IgD-negative memory B cell (primary cell): ENCODE measurements at regions not wholly inside any gene's neighbourhood (a gene's known extent, or its start where the extent isn't known, plus 50 kb on each side); places are given as distances from the start of the nearest gene placed in this dataset.

ENCODE experiments used
- H3K27ac Mint-ChIP-seq, 3 donors: one replicate each; pipeline ENCODE4 v1.8.0; 2020 to 2022; ENCODE audit warnings: mild to moderate bottlenecking in 3 of 3, mixed read lengths in 3 of 3, moderate library complexity in 1 of 3
- H3K27me3 Mint-ChIP-seq: one replicate; pipeline ENCODE4 v1.8.0; 2021; ENCODE audit warnings: mixed read lengths
- H3K36me3 Mint-ChIP-seq: one replicate; pipeline ENCODE4 v1.8.0; 2020; ENCODE audit warnings: mild to moderate bottlenecking, mixed read lengths
- H3K4me1 Mint-ChIP-seq, 3 donors: one replicate each; pipeline ENCODE4 v1.8.0; 2020 to 2022; ENCODE audit warnings: mixed read lengths in 3 of 3, mild to moderate bottlenecking in 1 of 3
- H3K4me3 Mint-ChIP-seq, 4 donors: one replicate each; pipeline ENCODE4 v1.8.0; 2020 to 2022; ENCODE audit warnings: mild to moderate bottlenecking in 4 of 4, mixed read lengths in 4 of 4, moderate library complexity in 3 of 4
- H3K9me3 Mint-ChIP-seq, 3 donors: one replicate each; pipeline ENCODE4 v1.8.0; 2020 to 2021; ENCODE audit warnings: mixed read lengths in 3 of 3, mild to moderate bottlenecking in 1 of 3

- Mint-ChIP-seq H3K9me3 (no peaks in the 10 kb centered on the region), H3K4me3 (no peak overlapping the region), H3K27me3 (peaks cover 1% of the 10 kb centered on the region), H3K4me1 (peaks cover 3 to 7% (median 5%) of the 10 kb centered on the region in 3 donors), H3K36me3 (no peaks in the 10 kb centered on the region), H3K27ac (no peak overlapping the region)
Observed at GRCh38 chr4:112908511-112908910, 140.9 kb upstream of the ANK2 start.

DNA sequence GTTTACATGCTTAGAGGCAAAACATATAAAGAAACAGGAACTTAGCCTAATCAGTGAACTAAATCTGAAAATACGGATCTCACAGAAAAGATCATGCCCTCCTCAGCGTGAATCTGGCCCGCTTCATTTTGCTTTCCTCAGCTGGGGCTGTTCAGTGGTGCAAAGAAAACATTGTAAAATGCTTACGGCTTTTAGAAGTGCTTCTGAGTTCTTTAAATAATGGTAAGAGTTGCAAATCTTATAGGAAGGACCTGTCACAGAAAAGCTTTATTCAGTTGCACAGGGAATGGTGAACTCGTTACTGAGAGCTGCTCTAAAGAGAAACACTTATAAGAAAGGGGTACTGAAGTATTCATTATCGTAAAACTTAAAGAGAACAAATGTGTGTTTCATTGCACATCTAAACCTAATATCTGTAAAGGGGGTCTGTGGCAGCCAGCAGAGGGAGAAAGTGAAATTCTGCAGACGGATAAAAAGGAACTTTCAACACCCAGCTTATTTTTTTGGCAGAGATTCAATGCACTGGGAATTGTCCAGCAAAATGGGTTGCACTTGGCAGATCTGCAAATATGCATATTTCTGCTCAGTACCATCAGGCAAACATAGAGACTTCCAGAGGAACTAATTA lies 139.2 kb upstream of the ANK2 start:
- peak overlapping the region; percentile 29 to 85 (median 44) for H3K4me3 Mint-ChIP-seq
- peaks cover 3 to 7% (median 5%) of the 10 kb centered on the region in 3 donors for H3K4me1 Mint-ChIP-seq
- peaks cover 1% of the 10 kb centered on the region for H3K27me3 Mint-ChIP-seq
- peak overlapping the region in 1 of 3 donors; percentile 2 for H3K27ac Mint-ChIP-seq
- no peaks in the 10 kb centered on the region for H3K36me3 Mint-ChIP-seq
- no peaks in the 10 kb centered on the region for H3K9me3 Mint-ChIP-seq

DNA sequence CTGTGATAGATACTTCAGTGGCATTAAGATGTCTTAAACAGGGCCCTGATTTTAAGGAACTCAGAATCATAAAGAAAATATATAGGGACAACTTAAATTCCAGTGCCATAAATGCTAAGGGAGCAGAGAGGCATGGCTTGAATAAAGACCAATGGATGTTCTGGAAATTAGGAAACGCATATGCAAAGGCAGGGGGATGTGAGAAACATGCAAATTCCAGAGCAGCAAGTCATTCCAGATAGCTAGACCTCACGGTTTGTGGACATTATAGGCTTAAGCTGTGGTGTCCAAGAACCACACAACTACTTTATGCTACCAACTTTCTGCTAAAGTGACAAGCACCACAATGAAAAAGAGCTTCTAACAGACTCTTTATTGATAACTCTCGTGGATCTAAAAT lies 132.6 kb upstream of the ANK2 start:
- Mint-ChIP-seq H3K27ac (no peak overlapping the region), H3K4me3 (no peak overlapping the region), H3K4me1 (no peaks in the 10 kb centered on the region), H3K9me3 (no peaks in the 10 kb centered on the region), H3K36me3 (no peaks in the 10 kb centered on the region), H3K27me3 (no peaks in the 10 kb centered on the region)

DNA sequence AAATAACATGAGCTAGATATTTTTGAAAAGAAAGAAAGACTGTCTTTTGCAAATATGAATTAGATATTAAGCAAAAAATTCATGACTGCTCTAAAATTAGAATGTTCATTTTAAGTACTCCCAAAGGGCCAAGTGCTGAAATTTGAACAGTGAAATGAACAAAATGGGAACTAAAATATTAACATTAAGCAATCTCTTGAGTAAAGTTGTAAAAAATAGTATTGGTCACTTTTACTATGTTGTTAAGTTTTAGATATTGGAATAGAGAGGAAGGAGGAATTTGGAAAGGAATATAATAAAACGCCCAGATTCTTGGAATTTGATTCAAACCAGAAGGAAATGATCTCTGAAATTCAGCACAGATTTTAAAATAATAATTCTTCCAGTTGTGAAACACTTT lies 125.9 kb upstream of the ANK2 start:
- Mint-ChIP-seq H3K4me3 (no peak overlapping the region), H3K9me3 (no peaks in the 10 kb centered on the region), H3K27me3 (no peaks in the 10 kb centered on the region), H3K27ac (no peak overlapping the region), H3K4me1 (no peaks in the 10 kb centered on the region), H3K36me3 (peaks cover 3% of the 10 kb centered on the region)

DNA sequence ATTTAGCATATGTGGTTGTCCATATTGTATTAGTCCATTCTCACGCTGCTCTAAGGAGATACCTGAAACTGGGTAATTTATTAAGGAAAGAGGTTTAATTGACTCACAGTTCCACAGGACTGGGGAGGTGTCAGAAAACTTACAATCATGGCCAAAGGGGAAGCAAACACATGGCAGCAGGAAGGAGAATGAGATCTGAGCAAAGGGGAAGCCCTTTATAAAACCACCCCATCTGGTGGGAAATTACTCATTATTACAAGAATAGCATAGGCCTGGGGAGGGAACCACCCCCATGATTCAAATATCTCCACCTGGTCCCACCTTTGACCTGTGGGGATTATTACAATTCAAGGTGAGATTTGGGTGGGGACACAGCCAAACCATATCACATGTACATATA lies 122.6 kb upstream of the ANK2 start:
- Mint-ChIP-seq H3K4me3 (no peak overlapping the region), H3K9me3 (no peaks in the 10 kb centered on the region), H3K27me3 (peaks cover 3% of the 10 kb centered on the region), H3K36me3 (peaks cover 3% of the 10 kb centered on the region), H3K4me1 (no peaks in the 10 kb centered on the region), H3K27ac (no peak overlapping the region)

GRCh38 chr4:112927544-112927943 lies 121.9 kb upstream of the ANK2 start:
- Mint-ChIP-seq H3K36me3 (no peaks in the 10 kb centered on the region), H3K4me1 (no peaks in the 10 kb centered on the region), H3K27ac (no peak overlapping the region), H3K27me3 (peaks cover 3% of the 10 kb centered on the region), H3K4me3 (no peak overlapping the region), H3K9me3 (no peaks in the 10 kb centered on the region)

DNA sequence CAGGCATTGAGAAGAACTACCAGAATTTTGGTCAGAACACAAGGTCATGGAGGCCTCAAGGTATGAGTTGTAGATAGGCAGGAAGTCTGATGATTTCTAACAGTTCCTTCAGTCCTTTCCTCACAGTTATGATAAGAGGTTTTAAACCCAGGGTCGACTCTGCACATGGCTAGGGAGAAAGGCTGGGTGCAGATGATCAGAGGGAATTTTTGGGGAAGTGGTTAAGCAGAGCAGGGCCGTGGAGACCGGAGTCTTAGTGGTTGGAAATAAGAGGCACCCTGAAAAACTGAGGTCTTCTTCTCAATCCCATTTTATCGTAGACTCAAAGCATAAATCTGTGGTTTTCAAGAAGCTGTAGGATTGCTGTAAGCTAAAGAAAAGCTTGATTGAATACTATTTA lies 118.5 kb upstream of the ANK2 start:
- Mint-ChIP-seq H3K27ac (no peak overlapping the region), H3K9me3 (no peaks in the 10 kb centered on the region), H3K4me3 (peak overlapping the region in 1 of 4 donors; percentile 6), H3K4me1 (no peaks in the 10 kb centered on the region), H3K36me3 (no peaks in the 10 kb centered on the region), H3K27me3 (peaks cover 3% of the 10 kb centered on the region)

- H3K36me3 Mint-ChIP-seq, result no peaks in the 10 kb centered on the region
- H3K9me3 Mint-ChIP-seq, result no peaks in the 10 kb centered on the region
- peaks cover 3% of the 10 kb centered on the region for H3K27me3 Mint-ChIP-seq
- peak overlapping the region in 1 of 3 donors; percentile 47 for H3K27ac Mint-ChIP-seq
- no peak overlapping the region for H3K4me3 Mint-ChIP-seq
- H3K4me1 Mint-ChIP-seq, result no peaks in the 10 kb centered on the region
Observed at GRCh38 chr4:112933790-112934189, 115.7 kb upstream of the ANK2 start.

- no peak overlapping the region for H3K27ac Mint-ChIP-seq
Observed at GRCh38 chr4:112938461-112939058, 110.9 kb upstream of the ANK2 start.

GRCh38 chr4:112939901-112940300 lies 109.6 kb upstream of the ANK2 start:
- H3K4me1 Mint-ChIP-seq, result no peaks in the 10 kb centered on the region
- H3K27me3 Mint-ChIP-seq, result no peaks in the 10 kb centered on the region
- no peak overlapping the region for H3K4me3 Mint-ChIP-seq
- H3K36me3 Mint-ChIP-seq, result no peaks in the 10 kb centered on the region
- H3K27ac Mint-ChIP-seq, result no peak overlapping the region
- H3K9me3 Mint-ChIP-seq, result peaks cover 2 to 4% (median 2%) of the 10 kb centered on the region in 3 donors

More at GRCh38 chr4:112938461-112939058, 110.9 kb upstream of the ANK2 start:
- H3K4me1 Mint-ChIP-seq, result no peaks in the 10 kb centered on the region
- no peaks in the 10 kb centered on the region for H3K36me3 Mint-ChIP-seq
- H3K4me3 Mint-ChIP-seq, result no peak overlapping the region
- H3K27me3 Mint-ChIP-seq, result no peaks in the 10 kb centered on the region
- no peaks in the 10 kb centered on the region for H3K9me3 Mint-ChIP-seq

- Mint-ChIP-seq H3K4me3 (no peak overlapping the region), H3K27me3 (no peaks in the 10 kb centered on the region), H3K9me3 (peaks cover 2 to 4% (median 2%) of the 10 kb centered on the region in 3 donors), H3K4me1 (no peaks in the 10 kb centered on the region), H3K27ac (no peak overlapping the region), H3K36me3 (no peaks in the 10 kb centered on the region)
Observed at GRCh38 chr4:112940336-112940735, 109.1 kb upstream of the ANK2 start.

GRCh38 chr4:112942077-112942476 lies 107.4 kb upstream of the ANK2 start:
- peaks cover 2 to 4% (median 2%) of the 10 kb centered on the region in 3 donors for H3K9me3 Mint-ChIP-seq
- H3K27ac Mint-ChIP-seq, result no peak overlapping the region
- H3K27me3 Mint-ChIP-seq, result no peaks in the 10 kb centered on the region
- H3K4me3 Mint-ChIP-seq, result no peak overlapping the region
- no peaks in the 10 kb centered on the region for H3K4me1 Mint-ChIP-seq
- no peaks in the 10 kb centered on the region for H3K36me3 Mint-ChIP-seq

GRCh38 chr4:112942997-112943396 lies 106.5 kb upstream of the ANK2 start:
- H3K27ac Mint-ChIP-seq, result no peak overlapping the region
- H3K4me1 Mint-ChIP-seq, result no peaks in the 10 kb centered on the region
- peaks cover 2 to 4% (median 2%) of the 10 kb centered on the region in 3 donors for H3K9me3 Mint-ChIP-seq
- no peaks in the 10 kb centered on the region for H3K27me3 Mint-ChIP-seq
- no peaks in the 10 kb centered on the region for H3K36me3 Mint-ChIP-seq
- no peak overlapping the region for H3K4me3 Mint-ChIP-seq

DNA sequence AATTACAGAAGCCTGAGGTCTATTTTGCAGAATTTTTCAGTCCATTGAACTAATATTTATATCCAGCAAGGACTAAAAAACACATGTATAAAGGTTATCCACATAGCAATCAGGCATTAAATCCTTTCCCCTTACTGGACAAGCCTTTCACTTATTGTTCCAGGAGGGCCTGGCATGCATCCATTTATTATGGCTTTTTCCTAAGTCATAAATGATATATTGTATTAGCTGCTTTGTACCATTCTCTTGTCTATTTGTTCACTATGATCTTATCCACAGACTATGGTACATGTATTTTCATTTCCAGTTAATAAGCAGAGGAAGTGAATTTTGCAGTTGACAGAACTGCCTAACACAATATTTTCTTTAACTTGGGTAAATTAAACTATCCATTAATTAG lies 105.4 kb upstream of the ANK2 start:
- Mint-ChIP-seq H3K27me3 (no peaks in the 10 kb centered on the region), H3K27ac (no peak overlapping the region), H3K4me1 (no peaks in the 10 kb centered on the region), H3K4me3 (no peak overlapping the region), H3K36me3 (no peaks in the 10 kb centered on the region), H3K9me3 (peaks cover 2 to 4% (median 2%) of the 10 kb centered on the region in 3 donors)

DNA sequence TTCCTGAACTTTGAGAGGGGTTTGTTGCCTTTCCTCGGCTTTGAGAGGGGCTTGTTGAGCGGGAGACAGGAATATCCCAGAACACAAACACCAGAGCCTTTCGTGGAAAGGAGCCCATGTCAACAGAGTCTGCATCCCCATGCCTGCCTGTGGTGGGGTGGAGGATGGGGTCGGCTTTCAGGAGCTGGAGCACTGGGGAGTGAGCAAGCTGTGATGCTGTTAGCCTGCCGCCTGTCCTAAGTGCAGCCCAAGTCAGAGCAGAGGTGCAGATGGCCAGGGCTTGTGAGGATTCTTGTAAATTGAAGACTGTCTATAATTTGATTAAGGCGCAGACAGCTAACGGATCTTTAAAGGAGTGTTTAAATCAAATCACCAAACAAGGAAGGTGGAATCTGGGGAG lies 103.3 kb upstream of the ANK2 start:
- peaks cover 0 to 1% (median 0%) of the 10 kb centered on the region in 3 donors for H3K4me1 Mint-ChIP-seq
- H3K27ac Mint-ChIP-seq, result no peak overlapping the region
- H3K36me3 Mint-ChIP-seq, result no peaks in the 10 kb centered on the region
- H3K4me3 Mint-ChIP-seq, result no peak overlapping the region
- peaks cover 2 to 4% (median 2%) of the 10 kb centered on the region in 3 donors for H3K9me3 Mint-ChIP-seq
- no peaks in the 10 kb centered on the region for H3K27me3 Mint-ChIP-seq

- no peaks in the 10 kb centered on the region for H3K27me3 Mint-ChIP-seq
- H3K9me3 Mint-ChIP-seq, result peaks cover 2 to 4% (median 2%) of the 10 kb centered on the region in 3 donors
- no peak overlapping the region for H3K27ac Mint-ChIP-seq
- H3K4me1 Mint-ChIP-seq, result peaks cover 0 to 4% (median 2%) of the 10 kb centered on the region in 3 donors
- no peak overlapping the region for H3K4me3 Mint-ChIP-seq
- no peaks in the 10 kb centered on the region for H3K36me3 Mint-ChIP-seq
Observed at GRCh38 chr4:112947616-112948015, 101.8 kb upstream of the ANK2 start.
